Daoy (cell line): ENCODE measurements at regions not wholly inside any gene's neighbourhood (a gene's known extent, or its start where the extent isn't known, plus 50 kb on each side); places are given as distances from the start of the nearest gene placed in this dataset.
"Not testable (repeated sequence)": the region's sequence is repeated elsewhere in the genome, so short reads cannot be mapped to it uniquely, and the experiment has no call there.

Source experiments
- DNase-seq: peaks from one replicate; pipeline ENCODE4 v3.0.0-alpha.2; 2015; ENCODE audit warnings: low read depth

DNA sequence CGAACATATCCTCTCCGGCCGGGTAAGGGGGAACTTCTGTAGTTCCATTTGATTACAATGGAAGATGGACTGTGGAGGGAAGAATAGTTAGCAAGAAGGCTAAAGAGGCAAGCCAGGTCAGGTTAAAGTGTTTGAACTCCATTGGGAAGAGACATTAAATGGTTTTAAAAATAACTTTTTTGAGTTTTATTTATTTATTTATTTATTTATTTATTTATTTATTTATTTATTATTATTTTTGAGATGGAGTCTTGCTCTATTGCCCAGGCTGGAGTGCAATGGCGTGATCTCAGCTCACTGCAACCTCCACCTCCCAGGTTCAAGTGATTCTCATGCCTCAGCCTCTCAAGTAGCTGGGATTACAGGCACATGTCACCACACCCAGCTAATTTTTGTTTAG, 441.9 kb downstream of the TOX3 start:
- not testable (repeated sequence) for DNase-seq

DNA sequence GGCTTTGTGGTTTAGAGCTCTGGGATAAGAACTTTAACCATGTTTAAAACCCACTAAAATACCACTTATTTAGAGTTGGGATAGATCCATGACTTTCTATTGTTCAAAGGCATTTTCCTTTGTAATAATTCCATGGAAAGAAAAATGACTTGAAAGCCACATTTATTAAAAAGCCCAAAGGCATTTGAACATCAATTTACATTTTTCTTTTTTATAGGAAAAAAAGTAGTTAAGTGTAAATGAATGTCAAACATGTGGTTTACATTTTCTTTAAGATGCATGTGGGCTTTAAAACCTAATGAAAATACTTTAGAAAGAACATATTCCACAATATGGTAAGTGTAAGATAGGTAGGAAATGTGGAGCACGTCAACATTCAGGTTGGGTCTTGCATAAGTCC, 443.2 kb downstream of the TOX3 start:
- no peak for DNase-seq

DNA sequence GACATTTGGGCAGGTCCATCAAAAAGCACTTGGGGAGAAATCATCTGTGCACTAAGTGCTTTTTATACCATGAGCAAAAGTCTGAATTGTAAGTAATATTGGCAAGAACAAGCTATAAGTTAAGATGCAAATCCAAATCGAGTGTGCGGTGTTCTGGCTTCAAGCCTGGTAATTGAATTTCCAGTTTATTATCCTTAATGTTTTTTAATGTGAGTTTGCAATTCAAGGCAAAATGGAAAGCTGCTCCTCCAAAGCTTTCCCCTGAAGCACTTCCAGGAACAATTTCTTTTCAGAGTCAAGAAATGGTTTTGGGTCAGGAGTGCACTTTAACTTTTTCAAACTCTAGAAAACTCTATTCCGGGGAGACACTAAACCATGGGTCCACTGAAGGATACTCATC, 445.7 kb downstream of the TOX3 start:
- DNase-seq: no peak

DNA sequence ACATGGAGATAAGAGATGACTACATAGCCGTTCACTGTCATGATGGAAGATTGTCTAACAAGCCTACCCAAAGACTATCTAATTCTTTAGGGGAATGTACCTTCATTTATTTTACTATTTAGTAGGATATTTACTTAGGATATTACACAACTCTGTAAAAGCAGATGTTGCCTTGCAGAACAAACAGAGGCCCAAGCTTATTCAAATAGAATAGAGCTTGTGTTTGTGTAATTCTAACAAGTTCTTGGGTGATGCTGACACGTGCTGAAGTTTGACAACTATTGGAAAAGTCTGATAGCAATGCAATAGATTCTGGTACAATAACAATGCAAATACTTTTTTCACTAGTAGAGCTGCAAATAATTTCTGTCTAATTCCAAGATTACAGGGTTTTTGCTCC, 447.6 kb downstream of the TOX3 start:
- DNase-seq: no peak

DNA sequence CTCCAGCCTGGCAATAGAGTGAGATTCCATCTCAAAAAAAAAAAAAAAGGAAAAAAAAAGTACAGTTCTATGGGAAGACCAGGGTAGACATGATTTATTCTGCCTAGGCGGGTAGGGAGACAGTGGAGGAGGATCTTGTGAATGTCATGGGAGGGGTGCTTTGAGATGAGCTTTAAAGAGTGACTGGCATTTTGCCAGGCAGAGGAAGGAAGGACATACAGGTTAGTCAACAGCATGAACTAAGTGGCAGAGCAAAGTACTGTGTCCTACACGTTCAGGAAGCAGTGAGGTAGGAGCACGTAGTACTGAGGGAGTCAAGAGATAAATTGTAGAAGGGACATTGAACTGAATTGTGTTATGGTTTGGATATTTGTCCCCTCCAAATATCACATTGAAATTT, 451.5 kb downstream of the TOX3 start:
- no peak for DNase-seq

DNA sequence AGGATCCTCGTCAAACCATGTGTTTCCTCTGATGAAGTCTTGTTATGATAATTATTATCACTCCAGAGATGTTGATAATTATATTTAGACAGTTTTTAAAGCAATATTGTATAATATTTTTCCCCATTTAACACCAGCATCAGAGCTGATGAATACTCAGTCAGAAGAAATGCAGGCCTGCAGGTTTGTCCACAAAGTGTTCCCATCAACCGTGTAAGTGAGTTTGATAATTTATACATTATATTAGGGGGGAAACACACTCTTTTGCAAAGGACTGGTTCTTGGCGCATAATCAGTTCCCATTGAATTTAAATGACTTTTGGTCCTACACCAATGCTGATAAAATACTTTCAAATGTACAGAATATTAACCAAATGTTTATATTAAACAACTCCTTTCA, 454.8 kb downstream of the TOX3 start:
- no peak for DNase-seq

DNA sequence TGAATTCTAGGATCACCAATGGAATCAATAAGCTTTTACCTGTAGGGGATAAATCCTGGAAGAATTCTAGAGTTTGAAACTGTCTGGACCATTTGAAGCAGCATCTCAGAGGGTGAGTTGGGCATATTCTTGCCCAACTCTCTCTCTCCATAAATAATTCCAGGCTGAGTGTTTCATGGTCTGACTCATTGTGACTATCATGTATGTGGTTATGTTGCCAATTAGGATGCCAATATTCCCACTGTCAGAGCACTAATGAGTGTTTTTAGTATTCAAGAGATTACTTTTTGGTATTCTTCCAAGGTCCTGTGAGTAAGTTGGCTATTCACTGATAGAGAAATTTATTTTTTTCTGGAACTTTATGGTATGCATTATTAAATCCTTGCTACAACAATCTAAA, 456.9 kb downstream of the TOX3 start:
- no peak for DNase-seq

DNA sequence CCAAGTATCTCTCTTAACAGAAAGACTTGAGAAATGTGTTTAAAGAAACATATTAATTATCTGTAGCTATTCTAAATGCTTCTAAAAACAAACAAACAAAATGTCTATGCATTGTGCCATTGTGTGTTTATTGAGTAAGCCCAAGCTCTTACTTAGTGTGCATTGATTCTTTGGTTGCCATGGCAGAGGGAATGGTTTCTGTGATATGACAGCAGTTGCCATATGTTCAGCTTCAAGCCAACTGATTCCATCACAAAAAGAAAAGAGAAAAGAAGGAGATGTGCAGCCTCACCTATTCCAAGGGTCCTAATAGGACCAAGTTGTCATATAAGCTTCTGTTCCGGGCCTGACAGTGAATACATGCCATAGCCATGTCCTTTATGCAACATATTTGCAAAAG, 457.5 kb downstream of the TOX3 start:
- DNase-seq: no peak

DNA sequence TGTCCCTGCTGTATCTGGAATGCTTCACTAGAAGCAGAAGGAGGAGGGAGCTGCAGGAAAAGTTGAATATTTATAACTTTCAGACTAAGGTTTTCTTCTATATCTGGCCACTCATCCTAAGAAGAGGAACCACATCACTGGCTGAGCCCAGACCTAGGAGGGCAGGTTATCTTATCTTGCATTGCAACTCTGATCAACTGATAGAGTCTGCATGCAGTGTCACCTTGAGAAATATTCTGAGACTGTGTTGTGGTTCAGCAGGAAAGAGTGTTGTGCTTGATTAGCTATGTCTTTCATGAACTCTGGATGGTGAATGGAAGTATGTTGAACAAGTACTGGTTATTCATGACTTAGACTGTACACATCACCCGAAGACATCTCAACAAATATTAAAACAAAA, 460.0 kb downstream of the TOX3 start:
- DNase-seq: no peak

DNA sequence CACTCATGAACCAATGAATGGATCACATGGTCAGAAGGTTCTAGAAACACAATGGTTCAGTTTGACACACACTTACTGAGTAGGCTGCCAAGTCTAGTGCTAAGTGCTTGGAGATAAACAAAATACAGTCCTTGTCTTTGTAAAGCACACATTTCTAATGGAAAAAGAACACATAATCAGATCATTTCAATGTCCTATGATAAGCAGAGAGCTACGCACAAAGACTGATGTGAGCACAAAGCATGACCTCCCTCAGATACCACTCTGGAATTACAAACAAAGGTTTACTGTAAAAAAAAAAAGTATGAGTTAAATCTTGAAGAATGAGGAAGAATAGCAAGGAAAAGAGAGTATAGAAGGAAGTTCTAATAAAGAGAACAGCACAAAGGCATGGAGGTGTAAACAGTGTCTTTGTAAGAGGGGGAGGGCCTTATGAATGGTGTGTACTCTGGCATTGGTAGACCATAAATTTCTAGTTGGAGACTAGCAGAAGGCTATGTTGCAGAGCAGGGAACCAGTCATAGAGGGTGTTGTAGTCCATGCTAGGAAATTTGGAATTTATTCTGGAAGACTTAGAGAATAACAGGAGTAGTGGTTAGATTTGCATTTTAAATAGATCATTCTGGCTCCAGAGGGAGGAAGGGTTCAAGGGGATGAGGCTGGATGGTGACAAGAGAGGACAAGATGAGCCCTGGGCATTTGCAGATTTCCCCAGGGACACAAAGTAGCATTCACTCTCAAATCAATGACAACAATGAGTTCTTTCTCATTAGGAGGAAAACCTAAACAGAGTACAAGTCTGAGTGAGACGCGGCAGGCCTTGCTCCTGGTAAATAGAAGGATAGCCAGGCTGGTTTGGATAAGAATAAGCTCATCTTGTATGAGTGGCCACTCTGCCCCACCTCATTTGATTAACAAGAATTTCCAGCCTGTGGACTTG, 468.0 kb downstream of the TOX3 start:
- no peak for DNase-seq

DNA sequence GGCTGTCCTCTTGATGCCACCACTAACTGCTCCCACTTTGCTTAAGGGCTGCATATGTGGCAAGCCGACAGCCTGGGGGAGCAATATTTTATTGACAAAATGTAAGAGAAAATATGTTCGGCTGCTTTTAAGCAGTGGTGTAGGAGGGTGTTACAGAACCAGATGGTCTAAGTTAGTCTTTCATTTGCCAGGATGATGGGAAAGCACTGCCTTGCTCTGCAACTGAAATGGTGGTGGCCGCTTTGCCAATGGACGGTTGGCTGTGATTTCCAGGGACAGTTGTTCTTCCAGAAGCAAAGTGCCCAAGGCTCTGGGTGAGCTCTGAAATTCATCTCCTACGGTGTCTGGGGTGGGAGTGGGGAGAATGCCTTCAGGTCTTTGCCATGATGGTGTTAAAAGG, 469.3 kb downstream of the TOX3 start:
- no peak for DNase-seq

DNA sequence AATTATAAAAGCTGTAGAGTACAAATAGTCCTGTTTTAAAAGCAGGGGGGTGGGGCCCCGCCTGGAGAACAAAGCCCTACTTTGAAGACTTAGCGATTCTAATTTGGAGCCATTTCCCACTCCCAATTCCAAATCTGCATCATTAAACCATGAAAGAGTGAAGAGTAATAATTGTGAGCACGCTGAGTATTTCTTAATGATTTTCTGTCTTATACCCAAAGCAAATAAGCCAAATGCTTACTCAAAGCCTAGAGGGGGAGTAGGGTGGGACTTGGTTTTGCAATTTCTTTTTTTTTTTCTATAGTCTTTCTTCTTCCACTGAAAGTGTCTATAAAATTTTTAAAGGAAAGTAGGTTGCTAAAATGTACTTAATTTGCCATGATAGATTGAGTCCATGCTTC, 470.1 kb downstream of the TOX3 start:
- DNase-seq: no peak

DNA sequence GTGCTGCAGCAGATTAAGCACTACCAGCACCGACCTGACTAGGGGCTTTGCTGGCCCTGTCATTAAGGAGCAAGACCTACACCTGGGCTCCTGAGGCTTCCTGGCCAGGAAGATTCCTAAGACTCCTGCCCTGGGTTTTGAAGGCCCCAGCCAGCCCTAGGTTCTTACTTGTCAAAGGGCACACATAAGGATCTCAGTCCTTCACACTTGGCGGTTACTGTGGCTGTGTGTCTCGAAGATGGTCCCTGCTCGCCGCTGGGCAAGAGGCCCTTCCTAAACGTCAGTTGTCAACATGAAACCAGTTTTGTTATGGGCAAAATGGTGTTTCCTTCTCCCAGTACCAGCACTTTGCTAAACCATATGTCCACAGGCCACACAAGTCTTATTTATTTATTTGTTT, 470.6 kb downstream of the TOX3 start:
- DNase-seq: no peak

DNA sequence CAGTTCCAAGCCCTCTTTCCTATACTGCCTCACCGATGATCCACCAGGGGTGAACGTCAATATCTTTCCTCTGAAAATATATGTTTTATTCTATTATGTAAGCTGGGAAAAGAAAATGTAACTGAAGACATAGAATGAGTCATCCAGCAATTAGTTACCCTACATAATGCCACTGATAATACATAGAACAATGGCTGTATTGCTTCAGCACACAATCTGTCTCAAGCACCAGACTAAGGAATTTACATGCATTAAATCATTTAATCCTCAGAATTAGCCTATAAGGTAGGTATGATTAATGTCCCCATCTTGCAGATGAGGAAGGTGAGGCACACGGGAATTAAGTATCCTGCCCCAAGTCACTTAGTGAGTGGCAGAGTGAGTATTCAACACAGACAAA, 472.8 kb downstream of the TOX3 start:
- no peak for DNase-seq

DNA sequence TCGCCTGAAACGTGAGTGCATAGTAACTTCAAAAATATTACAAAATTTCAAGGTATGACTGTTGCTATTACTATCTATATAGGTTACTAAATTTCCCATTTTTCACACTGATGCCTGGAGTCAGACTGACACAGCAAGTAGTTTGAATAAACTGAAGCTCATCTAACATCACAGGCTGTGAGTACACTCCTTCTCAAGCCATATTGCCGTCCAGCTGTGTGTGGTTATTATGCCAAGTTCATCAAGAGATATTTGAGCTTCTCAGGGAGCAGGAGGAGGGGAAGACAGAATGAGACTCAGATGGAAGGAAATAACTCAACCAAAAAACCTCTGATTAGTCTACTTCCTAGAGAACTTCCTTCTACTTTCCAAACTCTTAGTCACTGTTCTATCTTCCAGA, 473.9 kb downstream of the TOX3 start:
- no peak for DNase-seq

DNA sequence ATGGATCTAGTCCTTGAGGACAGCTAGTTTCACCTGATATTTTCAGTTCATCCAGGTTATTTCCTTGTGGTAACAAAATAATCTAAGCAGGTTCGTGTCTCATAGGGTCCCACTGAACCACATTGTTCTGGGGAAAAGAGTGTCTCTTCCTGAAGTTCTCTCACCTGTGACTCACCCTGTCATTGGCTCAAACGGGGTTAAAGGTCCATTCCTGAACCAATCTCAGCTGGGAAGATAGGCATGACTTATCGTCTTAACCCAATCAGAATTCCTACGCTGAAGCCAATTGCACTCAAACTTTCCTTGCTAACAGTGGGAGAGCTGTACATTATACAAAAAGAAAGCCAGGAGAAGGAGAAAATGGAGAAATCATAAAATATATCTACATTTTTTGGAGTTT, 475.8 kb downstream of the TOX3 start:
- no peak for DNase-seq

DNA sequence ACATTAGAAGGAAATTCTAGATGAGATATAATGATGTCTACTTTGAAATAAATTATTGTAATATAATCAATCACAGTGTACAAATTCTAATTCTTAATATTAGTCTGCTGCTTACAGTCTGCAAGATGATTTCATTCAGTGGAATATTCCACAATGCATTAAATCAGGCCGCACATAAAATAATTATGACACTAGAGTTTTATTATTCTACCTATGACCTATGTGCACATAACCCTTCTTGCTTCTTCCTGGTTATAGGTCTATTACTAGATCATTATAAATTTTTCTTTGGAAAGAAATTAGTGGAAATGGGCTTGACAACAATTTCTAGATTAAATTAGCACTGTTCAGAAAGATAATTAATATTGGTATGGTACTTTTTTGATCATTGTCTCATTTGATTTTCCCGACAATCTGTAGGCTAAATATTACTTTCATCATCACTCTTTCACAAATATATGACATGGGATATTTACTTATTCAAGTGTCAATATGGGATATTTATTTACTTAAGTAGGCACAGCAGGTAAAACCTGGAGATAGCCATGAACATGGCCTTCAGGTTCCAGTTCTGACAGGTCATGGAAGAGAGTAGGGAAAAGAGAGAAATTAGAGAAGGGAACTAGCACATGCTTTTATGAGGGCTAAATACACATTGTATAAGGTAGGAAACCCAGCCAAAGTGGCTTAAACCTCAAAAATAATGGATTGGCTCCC, 476.4 kb downstream of the TOX3 start:
- no peak for DNase-seq

DNA sequence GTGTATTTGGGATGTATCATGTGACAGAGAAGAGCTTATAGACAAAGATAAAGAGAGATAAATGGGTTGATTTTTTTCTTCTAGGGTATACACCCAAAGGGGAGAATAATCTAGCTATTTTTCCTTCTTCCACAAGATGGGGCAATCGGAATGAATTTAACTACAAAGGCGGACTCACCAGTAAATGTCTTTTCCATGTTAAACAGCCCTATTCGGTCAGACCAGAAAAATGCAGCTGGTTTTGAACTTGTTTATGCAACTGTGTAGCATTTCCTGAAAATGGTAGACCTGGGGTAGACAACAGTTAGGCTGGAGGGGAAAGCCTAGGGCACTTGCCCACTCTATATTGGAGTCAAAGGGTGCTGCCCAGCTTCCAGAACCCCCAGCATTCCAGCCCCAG, 477.1 kb downstream of the TOX3 start:
- DNase-seq: no peak

DNA sequence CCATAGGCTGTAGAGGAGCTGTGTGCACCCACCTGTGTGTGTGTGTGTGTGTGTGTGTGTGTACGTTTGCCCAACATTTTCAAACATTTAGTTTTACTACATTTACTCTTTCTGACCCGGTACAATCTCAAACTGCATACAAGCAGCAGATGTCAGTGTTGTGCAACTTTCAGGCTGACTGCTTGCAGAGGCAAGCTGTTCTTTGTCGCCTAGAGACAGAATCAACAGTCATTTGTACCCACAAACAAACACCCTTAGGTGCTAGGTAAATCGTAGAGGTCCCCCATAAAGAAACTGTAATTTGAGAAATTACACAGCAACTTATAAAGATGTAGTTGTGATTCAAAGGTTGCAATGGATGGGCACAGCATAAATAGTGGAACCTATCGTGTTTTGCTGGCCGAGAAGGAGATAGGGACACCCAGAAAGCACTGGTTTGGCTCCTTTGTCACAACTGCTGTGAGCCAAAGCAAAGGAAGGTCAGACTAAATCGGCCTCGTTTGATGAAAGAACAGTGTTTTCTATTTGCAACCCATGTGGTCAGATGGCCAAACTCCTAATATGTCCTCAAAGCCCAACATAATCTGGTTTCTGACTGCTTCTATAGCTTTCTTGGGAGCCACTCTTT, 478.4 kb downstream of the TOX3 start:
- no peak for DNase-seq

DNA sequence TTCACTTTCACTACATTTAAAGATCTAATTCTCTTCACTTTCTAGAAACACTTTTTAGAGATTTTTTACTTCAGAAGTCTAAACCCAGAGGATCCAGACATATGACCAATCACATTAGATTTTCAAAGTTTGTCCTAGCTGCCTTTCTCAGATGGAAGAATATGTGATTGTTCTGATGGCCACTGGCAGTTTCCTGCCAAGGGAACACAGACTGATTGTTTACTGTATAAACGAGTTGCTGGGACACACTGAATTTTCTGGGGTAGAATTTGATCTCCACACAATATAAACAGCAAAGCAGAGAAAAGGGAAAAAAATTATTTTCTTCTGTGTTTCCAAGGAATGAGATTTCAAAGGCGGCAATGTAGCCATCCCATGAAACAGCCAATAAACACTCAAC, 480.0 kb downstream of the TOX3 start:
- DNase-seq: no peak

DNA sequence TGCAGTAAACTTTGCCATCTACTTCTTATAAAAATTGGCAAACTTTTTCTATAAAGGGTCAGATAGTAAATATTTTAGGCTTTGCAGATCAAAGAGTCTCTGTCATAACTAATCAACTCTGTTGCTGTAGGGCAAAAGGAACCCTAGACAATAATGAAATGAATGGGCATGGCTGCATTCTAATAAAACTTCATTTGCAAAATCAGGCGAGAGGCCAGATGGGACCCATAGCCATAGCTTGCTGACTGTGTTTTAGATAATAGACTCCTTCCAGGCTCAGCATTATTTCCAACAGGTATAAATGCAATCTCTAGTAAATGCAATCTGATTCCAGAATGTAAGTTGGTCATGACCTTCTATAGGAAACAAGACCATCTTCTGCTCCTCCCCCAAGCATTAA, 490.7 kb downstream of the TOX3 start:
- no peak for DNase-seq

DNA sequence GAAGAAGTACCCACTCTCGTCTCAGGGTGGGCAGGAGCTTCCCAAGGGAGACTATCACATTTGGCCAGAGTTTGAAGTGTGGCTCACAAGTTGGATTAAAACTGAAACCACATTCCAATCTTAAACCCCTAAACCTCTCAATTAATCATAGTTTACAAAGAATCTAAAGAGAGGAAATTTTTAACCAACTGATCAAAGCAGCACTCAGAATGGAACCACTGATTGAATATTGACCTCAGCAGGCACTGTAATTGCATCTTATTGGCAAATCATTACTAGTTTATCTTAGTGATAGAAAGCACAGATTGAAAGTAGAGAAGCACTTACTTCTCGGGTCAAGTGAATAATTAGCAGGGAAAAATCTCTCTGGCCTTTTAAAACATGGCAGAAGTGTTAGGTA, 491.6 kb downstream of the TOX3 start:
- DNase-seq: no peak

DNA sequence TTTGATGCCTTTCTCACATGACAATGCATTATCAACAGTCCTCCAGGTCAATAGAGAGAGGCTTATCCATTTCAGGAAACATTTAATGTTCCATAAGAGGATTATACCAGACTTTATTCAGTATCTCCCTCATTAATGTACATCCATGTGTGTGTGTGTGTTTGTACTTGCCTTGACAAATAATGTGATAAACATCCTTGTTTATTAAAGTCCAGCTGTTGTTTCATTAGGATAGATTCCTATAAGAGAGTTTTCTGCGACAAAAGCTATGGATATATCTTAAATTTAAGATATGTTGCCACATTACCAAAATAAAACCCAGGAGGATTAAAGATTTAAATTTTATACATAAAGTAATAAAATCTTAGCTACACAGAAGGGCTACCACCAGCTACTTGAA, 492.6 kb downstream of the TOX3 start:
- DNase-seq: no peak
